ENCODE measurements at regions not wholly inside any gene's neighbourhood (a gene's known extent, or its start where the extent isn't known, plus 50 kb on each side); places are given as distances from the start of the nearest gene placed in this dataset.
"Not testable (repeated sequence)": the region's sequence is repeated elsewhere in the genome, so short reads cannot be mapped to it uniquely, and the experiment has no call there.

GRCh38 chr16:62277942-62278341 lies 241.7 kb upstream of the CDH8 start:
- intact Hi-C loops (cut with DNase I), result no loop called here
- Histone ChIP-seq H3K4me3 (replicated peaks in 1 of 3) (no peak overlapping the region), H3K9me3 (no peaks in the 10 kb centered on the region), H3K36me3 (no peaks in the 10 kb centered on the region), H3K27ac (no peak overlapping the region), H3K27me3 (no peaks in the 10 kb centered on the region), H3K4me1 (no peaks in the 10 kb centered on the region)
- TF ChIP-seq CTCF (IDR thresholded peaks at IDR 0.05) (no peak), POLR2A (IDR thresholded peaks at IDR 0.05) (no peak)
- WGBS, 2 donors, result 87 to 92% methylated on average over 2 of the region's 2 CpGs
- DNase-seq, result no peak

GRCh38 chr16:62276637-62277036 lies 240.4 kb upstream of the CDH8 start:
- no peaks in the 10 kb centered on the region for H3K4me1 ChIP-seq
- WGBS, 2 donors, result 74 to 83% methylated on average over 7 of the region's 7 CpGs
- DNase-seq, result no peak
- H3K9me3 ChIP-seq, result no peaks in the 10 kb centered on the region
- H3K27ac ChIP-seq, result no peak overlapping the region
- no peaks in the 10 kb centered on the region for H3K36me3 ChIP-seq
- no peak overlapping the region for H3K4me3 ChIP-seq (replicated peaks in 1 of 3)
- no peaks in the 10 kb centered on the region for H3K27me3 ChIP-seq
- TF ChIP-seq POLR2A (IDR thresholded peaks at IDR 0.05) (no peak), CTCF (IDR thresholded peaks at IDR 0.05) (no peak)
- intact Hi-C loops (cut with DNase I), result no loop called here

GRCh38 chr16:62272035-62272434 lies 235.8 kb upstream of the CDH8 start:
- no peaks in the 10 kb centered on the region for H3K27me3 ChIP-seq
- H3K36me3 ChIP-seq, result no peaks in the 10 kb centered on the region
- H3K4me1 ChIP-seq, result no peaks in the 10 kb centered on the region
- whole genome bisulfite sequencing, 2 donors, result 76 to 88% methylated on average over 1 of the region's 1 CpG
- H3K9me3 ChIP-seq, result no peaks in the 10 kb centered on the region
- TF ChIP-seq CTCF (IDR thresholded peaks at IDR 0.05) (no peak), POLR2A (IDR thresholded peaks at IDR 0.05) (no peak)
- intact Hi-C loops (cut with DNase I), result no loop called here
- no peak overlapping the region for H3K4me3 ChIP-seq (replicated peaks in 1 of 3)
- no peak for DNase-seq
- H3K27ac ChIP-seq, result no peak overlapping the region

- Histone ChIP-seq H3K27me3 (no peaks in the 10 kb centered on the region), H3K27ac (no peak overlapping the region), H3K9me3 (no peaks in the 10 kb centered on the region), H3K36me3 (no peaks in the 10 kb centered on the region), H3K4me1 (no peaks in the 10 kb centered on the region), H3K4me3 (replicated peaks in 1 of 3) (no peak overlapping the region)
- WGBS, 2 donors, result 95 to 96% methylated on average over 3 of the region's 3 CpGs
- intact Hi-C loops (cut with DNase I), result no loop called here
- TF ChIP-seq POLR2A (IDR thresholded peaks at IDR 0.05) (no peak), CTCF (IDR thresholded peaks at IDR 0.05) (no peak)
- no peak for DNase-seq
Observed at GRCh38 chr16:62261760-62262159, 225.5 kb upstream of the CDH8 start.

- H3K27ac ChIP-seq; intact Hi-C loops (cut with DNase I); H3K4me1 ChIP-seq; H3K9me3 ChIP-seq; H3K4me3 ChIP-seq (replicated peaks in 1 of 3); DNase-seq; H3K36me3 ChIP-seq; H3K27me3 ChIP-seq: not testable (repeated sequence)
- WGBS, 2 donors, result 89 to 93% methylated on average over 2 of the region's 2 CpGs
Observed at GRCh38 chr16:62258931-62259435, 222.7 kb upstream of the CDH8 start.

- Histone ChIP-seq H3K9me3 (no peaks in the 10 kb centered on the region), H3K36me3 (no peaks in the 10 kb centered on the region), H3K27ac (no peak overlapping the region), H3K27me3 (no peaks in the 10 kb centered on the region), H3K4me1 (no peaks in the 10 kb centered on the region), H3K4me3 (replicated peaks in 1 of 3) (no peak overlapping the region)
- TF ChIP-seq CTCF (IDR thresholded peaks at IDR 0.05), result peak in 1 of 6 experiments; percentile 28
- TF ChIP-seq POLR2A (IDR thresholded peaks at IDR 0.05), result no peak
- intact Hi-C loops (cut with DNase I), result no loop called here
- 22 to 25% methylated on average over 2 of the region's 2 CpGs for WGBS, 2 donors
- no peak for DNase-seq
Observed at GRCh38 chr16:62256406-62256805, 220.2 kb upstream of the CDH8 start.

Data from thyroid gland (tissue), 4 donors.